Right forelimb (tissue), 1 donor: ENCODE measurements at regions not wholly inside any gene's neighbourhood (a gene's known extent, or its start where the extent isn't known, plus 50 kb on each side); places are given as distances from the start of the nearest gene placed in this dataset.
"Not testable (repeated sequence)": the region's sequence is repeated elsewhere in the genome, so short reads cannot be mapped to it uniquely, and the experiment has no call there.

ENCODE experiments used
- DNase-seq: peaks from one replicate; pipeline ENCODE4 v3.0.0-alpha.2; 2018

DNA sequence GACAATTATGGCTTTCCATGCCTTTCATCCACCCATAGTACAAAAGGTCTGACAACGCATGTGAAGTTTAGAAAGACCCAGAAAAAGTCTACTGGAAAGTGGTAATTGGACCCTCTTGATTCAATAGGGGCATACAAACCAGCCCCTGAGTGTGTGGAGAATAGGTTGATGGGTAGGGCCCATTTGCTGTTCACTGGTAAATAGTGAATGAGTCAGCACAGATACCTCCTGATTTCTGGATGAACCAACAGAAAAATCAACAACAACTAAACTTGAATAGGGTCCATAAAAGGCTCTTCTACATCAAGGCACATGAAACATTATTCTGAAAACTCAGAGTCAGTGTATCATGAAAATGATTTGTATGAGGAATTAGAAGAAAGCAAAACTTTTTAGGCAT lies 235.4 kb upstream of the SLC35B3 start:
- DNase-seq, result no peak

DNA sequence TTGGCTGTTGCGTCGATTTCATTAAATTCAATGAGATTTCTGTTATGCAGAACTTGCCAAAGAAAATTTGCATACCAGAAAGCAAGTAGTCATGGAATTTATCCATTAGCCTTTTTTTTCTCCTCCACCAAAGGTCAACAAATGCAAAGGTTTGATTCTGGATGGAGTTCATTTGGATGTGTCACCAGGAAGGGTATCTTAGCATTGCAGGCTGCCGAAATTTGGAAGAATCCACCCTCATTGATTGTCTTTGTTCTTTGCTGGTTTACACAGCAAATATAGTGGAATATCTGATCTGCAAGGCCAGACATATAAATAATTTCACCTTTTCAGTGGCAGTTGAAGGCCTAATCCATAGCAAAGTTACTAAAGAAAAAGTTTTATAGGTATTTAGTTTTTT lies 229.4 kb upstream of the SLC35B3 start:
- no peak for DNase-seq

DNA sequence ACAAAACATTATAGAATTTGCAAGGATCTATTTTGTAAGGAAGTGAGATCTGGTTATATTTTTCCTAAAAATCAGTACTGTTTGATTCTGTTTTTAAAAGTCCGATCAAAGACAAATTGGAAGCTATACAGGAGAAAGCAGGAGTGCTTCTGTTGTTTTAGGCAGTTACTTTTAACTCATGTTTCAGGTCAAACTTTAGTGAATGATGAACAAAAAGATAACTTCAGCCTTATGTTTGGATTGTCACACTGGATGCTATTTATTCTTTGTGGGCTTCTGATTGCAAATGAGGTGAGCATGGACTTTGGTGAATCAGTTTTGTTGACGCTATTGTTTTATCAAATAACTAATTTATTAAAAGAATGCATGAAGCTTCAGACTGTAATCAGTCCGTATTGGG lies 228.7 kb upstream of the SLC35B3 start:
- DNase-seq, result no peak

DNA sequence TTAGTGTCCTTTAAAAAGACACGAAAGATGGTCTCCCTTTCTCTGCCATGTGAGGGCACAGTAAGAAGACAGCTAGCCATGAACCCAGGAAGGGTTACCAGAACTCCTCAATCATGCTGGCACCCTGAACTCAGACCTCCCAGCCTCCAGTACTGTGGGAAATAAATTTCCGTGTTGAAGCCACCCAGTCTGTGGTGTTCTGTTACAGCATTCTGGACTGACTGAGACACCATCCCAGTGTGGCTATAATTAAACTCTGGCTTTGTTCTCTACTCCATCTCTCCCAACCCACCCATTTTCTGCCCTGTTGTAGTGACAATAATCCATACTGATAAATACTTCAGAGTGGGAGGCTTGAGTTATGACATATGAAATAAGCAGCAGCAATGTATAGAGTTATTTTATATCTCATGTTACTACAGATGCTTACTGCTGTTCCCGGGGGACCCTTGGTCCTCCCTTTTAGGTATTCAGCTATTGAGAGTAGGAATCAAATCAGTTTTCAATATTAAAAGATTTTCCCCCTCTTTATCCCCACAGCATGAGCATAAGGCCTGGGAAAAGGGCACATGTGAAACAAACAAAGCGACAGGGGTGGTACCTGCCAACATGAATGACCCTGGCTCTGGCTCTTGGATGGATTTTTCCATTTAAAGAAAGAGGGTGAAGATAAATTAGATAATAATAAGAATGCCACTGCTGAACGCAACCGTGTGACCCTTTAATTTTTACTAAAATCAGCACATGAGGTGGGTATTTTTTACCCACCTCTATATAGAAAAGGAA lies 224.3 kb upstream of the SLC35B3 start:
- DNase-seq, result no peak

DNA sequence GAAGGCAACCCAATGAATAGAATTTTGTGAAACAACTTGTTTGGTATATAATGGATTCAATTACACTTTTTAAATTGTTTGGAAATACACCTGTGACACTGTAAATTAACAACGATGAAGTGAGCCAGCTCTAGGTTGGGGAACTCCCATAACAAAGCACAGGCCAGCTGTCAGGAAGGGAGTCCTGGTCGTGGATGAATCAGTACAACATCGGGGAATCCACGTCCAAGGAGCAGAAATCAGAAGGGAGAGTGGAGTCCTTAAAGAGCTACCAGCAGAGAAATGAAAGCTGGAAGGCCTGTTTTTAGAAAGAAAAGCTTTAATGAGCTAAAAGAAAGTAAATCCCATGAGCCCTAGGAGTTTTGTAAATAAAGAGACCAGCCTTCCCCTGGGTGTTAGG lies 223.1 kb upstream of the SLC35B3 start:
- no peak for DNase-seq

DNA sequence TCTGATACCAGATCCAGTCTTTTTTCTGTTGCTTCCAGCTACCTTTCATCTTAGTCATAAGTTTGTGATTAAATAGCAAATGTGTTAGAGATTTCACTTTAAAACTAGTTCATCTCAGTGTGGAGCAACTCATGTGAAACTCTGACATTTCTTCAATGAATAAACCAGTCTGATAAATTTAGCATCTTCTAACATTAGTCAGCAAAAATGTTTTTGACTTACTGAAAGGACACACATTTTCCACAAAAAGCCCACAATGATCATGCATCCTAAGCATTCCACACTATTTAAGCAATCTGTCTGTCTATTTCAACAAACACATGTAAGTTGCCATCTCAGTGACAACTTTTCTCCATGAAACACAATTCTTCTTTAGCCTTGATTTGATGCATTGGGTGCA lies 222.2 kb upstream of the SLC35B3 start:
- no peak for DNase-seq

DNA sequence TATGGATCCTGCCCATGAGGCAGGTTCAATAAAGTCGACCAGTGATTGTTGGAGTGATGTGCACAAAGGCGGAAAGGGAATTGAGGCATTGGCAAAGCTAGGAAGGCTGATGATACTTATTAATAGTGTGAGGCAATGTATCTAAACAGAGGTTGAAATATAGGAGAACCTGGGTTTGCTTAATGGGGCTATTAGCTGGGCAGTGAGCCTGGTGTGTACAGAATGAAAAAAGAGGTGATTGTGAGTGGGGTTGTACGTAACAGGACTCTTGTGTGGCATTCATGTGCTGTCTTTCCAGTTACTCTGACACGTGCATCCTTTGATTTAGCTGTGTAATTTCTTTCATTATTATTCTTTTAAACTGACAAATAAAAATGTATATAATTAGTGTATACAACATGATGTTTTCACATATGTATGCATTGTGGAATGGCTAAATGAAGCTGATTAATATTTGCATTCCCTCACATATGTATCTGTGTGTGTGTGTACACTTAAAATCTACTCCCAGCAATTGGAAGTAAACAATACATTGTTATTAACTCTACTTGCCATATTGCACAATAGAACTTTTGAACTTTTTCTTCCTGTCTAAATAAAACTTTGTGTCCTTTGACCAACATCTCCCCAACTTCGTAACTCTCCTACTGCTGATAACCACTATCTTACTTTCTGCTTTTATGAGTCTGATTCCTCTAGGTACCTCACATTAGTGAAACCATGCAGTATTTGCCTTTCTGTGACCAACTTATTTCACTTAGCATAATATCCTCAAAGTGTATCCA lies 220.5 kb upstream of the SLC35B3 start:
- DNase-seq, result no peak

DNA sequence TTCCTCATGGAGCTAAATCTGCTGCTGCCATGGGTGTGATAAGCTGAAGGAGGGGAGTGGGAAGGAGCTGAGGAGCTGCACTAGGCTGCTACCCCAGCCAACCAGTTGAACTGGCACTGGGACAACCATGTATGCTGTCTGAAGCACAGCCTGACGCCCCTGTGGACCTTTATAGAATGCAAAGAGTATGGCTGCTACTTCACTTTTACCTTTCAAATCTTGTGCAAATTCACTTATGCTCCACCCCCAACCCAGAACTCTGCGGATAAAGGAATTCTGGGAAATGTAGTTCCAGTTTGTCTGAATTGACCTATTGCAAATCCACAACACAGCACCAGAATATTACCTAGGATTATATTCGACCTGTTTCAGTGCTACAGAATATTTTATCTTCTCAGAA lies 217.4 kb upstream of the SLC35B3 start:
- DNase-seq, result no peak

DNA sequence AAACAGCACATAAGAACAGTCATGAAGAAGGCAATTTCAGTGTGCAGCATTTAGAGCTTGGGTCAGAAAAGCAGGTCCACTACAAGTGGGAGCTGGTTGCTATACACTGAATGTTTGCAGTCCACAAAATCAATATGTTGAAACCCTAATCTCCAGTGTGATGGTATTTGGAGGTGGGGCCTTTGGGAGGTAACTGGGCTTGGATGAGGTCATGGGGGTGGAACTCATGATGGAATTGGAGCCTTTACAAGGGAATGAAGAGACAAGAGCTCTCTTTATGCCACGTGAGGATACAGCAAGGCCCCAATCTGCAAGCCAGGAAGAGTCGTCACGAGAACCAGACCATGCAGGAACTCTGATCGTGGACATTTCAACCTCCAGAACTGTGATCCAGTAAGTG lies 216.7 kb upstream of the SLC35B3 start:
- no peak for DNase-seq

DNA sequence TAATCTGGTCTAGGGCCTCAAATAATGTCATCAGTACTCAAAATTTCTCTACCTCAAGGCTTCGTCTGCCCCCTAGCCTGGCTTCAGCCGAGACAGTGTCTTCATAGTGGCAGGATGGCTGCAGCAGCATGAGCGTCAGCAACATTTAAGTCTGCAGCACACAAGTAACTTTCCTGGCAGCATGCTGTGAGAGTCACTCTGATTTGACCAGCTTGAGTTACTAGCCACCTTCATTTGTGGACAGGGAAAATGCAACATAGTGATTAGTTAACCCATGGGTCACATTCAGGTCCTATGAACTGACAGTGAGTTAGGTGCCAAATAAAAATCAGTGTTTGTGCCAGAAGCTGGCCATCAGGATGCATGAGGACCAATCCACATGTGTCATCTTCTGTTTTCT lies 209.9 kb upstream of the SLC35B3 start:
- DNase-seq, result no peak

DNA sequence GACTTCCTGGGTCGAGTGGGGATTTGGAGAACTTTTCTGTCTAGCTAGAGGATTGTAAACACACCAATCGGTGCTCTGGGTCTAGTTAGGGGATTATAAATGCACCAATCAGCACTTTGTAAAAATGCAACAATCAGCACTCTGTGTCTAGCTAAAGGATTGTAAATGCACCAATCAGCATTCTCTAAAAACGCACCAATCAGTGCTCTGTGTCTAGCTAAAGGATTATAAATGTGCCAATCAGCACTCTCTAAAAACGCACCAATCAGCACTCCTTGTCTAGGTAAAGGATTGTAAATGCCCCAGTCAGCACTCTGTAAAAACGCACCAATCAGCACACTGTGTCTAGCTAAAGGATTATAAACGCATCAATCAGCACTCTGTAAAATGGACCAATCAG lies 209.0 kb upstream of the SLC35B3 start:
- no peak for DNase-seq

DNA sequence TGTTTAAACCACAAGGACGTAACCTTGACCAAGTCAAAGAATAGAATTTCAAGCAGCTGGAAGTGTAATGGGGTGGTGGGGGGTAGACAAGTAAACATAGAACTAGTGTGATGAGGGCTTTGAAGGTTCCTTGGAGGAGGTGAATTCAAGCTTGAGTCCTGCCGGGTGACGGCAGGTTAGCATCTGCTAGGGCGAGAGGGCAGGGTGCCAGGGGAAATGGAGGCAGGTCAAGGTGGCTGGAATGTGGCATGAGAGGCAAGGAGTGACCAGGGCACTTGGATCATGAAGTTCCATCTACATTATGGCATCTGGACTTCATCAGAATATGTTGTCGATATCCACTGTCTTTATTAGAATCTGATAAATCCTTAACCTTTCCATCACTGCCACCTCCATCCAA lies 207.5 kb upstream of the SLC35B3 start:
- DNase-seq, result no peak

DNA sequence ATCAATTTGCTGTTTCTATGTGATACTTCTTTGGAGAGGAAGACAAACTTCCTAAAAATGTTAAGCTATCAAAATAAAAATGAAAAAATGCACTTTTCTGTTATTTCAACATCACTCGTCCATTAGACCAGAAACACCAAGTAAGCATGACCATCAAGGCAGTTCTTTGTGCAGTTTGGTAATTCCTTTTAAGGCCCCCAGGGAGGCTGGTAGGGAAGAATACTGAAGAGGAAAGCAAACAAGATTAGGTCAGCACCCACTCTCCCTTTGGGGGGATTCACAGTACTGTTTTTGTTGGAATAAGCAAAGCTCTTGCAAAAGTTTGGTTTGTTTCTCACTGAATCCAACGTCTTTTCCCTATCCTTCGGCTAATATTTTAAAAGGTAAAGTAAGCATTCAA lies 206.8 kb upstream of the SLC35B3 start:
- no peak for DNase-seq

DNA sequence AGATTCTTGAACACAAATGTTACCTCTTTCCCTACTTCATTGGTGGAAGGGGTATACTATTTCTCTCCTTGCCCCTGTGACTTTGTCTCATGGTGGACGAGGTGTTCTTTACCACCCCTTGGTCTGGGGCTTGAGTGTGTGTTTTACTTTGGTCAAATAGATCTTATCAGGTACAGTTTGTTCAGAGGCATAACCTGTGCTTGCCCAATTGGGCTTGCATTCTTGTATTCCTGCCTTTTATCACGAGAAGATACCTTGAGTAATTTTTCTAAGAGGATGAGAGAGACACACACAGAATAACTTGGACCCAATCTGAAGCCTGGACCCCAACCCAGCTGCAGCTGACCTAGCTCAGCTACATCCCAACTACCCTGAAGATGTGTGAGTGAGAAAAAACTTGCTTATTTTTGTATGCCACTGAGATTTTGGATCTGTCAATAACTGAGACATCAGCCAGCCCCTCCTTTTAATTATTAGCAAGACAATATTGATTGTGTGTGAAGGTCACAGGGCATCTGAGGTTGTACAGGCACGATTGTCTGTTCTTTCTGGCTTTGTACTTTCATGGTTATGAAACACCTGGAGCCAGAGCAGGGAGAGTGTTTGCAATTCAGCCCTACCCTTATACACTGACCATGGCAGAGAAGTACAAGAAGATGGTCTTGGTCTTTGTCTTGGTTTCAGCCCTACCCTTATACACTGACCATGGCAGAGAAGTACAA lies 204.7 kb upstream of the SLC35B3 start:
- no peak for DNase-seq

DNA sequence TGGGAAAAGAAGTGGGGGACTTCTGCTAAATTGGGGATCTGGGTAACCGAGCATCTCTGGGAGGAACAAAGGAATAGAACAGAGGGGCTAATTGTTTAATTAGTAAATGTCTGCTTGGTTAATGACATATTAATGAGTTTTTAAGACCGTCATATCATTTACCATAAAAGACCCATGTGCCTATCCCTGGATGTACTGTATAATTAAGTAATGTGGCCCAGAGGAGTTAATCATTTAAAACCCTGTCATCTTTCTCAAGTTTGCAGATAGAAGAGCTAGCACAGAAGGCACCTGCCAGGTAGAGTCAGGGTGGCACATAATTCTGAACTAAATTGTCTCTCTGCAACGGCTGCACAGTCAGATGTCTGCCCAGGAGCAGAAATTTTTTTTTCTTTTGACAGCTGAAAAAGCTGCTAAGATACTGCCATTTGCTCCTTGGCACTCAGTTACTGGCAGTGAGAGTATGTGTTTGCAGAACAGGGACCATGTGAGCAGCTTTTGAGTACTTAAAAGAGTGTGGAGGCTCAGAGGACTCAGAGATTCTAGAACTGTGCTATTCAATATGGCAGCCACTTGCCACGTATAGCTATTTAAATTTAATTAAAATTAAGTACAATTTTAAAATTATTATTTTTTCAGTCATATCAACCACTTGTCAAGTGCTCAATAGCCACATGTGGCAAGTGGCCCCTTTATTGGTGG lies 202.7 kb upstream of the SLC35B3 start:
- no peak for DNase-seq

DNA sequence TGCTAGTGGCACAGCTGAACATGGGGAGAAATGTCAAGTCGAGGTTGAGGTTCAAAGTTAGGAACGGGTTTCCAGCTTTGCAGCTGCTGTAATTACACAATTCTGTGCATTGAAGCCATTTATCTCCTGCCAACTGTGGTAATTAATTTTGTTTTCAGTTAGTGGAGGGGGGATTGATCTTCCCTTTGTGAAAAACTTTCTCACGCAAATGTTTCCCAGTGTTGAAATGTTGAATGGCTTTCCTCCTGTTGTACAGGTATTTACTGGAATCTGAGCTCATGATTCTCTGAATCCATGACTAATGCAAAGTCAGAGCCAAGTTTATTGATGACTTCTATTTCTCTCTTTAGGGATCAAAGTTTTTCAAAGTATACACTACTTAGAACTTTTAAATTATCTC lies 198.4 kb upstream of the SLC35B3 start:
- DNase-seq, result no peak

DNA sequence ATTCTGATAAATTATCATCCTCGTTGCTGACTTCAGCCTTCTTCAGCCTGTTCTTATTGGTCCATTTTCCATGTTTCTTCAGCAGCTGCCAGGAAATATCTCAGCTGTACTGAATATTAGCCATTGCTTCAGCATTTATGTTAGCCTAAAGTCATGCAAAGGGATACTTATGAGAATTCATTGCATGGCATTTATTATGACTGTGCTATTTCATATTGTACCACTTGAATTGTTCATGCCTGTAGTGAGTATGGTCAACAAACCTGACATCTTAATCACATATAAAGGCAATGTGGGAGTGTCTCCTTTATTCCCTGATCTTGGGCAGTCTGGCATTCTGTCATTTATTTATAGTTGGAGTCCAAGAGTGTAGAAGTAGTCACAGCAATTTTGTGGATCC lies 193.4 kb upstream of the SLC35B3 start:
- DNase-seq, result no peak

DNA sequence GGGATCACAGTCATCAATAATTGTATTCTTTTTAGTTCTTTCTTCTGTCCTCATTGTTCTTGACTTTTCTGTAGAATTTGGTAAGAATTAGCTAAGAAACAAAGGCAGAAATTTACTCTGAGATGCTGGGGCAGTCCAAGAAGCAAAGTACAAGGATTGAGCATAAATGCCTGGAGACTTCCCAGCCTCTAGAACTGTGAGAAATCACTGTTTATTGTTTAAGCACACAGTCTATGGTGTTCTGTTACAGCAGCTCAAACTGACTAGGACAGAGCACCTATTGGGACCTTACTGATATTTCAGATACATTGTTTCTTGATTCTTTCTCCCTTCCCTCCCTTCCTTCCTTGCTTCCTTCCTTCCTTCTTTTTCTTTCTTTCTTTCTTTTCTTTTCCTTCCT lies 192.7 kb upstream of the SLC35B3 start:
- no peak for DNase-seq

DNA sequence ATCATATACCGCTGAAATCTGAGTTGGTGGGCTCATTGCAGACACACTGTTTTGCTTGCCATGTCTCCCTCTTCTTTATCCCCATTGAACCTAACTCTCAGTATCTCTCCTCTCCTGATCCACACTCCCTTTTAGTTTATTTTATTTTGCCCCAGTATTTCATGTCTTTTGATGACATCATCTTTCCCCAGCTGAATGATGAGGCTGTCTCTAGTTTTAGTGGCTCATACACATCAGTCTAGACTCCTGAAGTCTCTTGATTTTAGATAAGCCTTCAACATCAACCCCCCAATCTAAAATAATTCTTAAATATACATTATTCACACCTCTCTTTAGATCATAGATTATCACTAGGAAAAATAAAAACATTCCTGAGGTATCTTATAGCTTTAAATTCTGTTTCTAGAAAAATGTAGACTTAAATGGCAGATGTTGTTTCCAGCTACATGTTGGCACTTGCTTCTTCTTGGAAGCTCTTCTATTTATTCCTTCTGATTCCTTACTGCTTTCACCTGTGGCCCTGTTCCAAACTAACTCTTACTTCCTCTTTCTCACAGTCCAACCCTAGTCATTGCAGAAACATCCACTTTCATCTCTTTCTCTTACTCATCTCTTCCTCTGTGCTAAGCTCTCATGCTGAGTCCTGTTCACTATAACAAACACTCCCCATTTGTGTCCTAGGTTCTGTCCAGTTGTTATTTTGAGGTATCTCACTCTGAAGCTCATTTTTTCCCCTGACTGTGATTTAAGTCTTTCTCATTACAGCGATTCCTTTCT lies 191.9 kb upstream of the SLC35B3 start:
- DNase-seq, result no peak

DNA sequence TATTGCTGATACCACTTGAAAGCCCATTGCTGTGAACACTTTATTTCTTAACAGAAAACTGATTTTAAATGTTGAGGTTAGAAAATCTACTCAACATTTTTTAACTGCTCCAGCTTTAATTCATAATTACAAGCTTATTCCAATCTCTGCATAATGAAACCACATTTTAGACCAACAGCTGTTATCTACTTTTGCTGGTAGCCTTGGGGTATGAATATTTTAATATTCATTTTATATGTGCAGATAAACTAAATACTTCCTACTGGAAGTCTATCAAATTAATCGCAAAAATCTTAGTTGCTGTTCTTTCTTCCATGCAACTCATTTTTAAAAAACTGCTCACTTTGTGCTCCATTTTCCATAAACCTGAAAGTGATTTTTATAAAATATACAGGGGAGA lies 189.3 kb upstream of the SLC35B3 start:
- DNase-seq, result no peak

DNA sequence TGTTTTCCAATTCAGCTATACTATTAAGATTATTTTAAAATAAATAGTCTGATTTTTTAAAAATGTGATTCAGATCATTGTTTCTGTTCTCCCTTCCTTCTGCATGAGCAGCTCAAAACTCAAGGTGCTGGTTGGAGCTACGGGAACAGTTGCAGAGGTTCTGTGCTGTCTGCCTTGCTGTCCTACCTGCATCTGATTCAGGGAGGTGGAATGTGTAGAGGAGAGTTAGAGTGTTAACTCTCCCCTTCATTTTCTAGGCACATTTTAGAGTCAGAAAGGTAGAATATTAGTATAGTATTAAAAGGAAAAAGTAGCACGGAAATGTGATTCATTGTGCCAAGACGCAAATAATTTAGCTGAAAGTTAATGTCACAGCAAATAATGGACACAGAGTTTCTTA lies 188.1 kb upstream of the SLC35B3 start:
- DNase-seq, result no peak

DNA sequence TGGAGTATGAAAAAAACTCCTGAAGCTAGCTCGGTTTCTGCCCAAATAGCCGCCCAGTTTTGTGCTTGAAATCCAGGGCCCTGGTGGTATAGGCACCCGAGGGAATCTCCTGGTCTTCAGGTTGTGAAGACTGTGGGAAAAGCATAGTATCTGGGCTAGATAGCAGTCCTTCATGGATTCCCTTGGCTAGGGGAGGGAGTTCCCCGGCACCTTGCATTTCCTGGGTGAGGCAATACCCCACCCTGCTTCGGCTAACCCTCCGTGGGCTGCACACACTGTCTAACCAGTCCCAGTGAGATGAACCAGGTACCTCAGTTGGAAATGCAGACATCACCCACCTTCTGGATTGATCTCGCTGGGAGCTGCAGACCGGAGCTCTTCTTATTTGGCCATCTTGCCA lies 184.5 kb upstream of the SLC35B3 start:
- DNase-seq, result no peak

DNA sequence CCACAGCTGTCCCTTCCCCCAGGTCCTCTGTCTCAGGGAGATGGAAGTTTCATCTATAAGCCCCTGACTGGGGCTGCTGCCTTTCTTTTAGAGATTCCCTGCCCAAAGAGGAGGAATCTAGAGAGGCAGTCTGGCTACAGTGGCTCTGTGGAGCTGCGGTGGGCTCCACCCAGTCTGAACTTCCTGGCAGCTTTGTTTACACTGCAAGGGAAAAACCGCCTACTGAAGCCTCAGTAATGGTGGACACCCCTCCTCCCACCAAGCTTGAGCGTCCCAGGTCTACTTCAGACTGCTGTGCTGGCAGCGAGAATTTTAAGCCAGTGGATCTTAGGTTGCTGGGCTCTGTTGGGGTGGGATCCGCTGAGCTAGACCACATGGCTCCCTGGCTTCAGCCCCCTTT lies 184.1 kb upstream of the SLC35B3 start:
- not testable (repeated sequence) for DNase-seq
